ENCODE measurements at regions not wholly inside any gene's neighbourhood (a gene's known extent, or its start where the extent isn't known, plus 50 kb on each side); places are given as distances from the start of the nearest gene placed in this dataset.

DNA sequence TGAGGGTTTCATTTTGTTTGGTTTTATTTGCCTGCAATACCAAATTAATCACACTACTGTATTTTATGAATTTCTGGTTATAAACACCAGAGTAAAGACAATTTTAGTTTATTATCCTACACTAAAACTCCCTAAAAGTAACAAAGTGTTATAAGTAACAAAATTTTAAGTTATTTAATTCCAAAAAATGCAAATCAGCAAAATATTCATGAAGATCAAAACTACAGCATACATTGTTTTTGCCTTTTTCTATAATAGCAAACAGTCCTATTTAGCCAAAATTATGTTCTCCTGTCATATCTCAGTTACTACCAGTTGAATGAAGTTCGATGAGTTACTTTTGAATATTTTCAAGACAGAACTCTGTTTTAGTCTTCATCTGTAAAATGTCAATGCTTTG lies 132.7 kb upstream of the CYLC2 start:
- TF ChIP-seq, protein P1, sequence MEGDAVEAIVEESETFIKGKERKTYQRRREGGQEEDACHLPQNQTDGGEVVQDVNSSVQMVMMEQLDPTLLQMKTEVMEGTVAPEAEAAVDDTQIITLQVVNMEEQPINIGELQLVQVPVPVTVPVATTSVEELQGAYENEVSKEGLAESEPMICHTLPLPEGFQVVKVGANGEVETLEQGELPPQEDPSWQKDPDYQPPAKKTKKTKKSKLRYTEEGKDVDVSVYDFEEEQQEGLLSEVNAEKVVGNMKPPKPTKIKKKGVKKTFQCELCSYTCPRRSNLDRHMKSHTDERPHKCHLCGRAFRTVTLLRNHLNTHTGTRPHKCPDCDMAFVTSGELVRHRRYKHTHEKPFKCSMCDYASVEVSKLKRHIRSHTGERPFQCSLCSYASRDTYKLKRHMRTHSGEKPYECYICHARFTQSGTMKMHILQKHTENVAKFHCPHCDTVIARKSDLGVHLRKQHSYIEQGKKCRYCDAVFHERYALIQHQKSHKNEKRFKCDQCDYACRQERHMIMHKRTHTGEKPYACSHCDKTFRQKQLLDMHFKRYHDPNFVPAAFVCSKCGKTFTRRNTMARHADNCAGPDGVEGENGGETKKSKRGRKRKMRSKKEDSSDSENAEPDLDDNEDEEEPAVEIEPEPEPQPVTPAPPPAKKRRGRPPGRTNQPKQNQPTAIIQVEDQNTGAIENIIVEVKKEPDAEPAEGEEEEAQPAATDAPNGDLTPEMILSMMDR (IDR thresholded peaks at IDR 0.05) = no peak
- TF ChIP-seq POLR2A (IDR thresholded peaks at IDR 0.05) (no peak), POLR2AphosphoS5 (IDR thresholded peaks at IDR 0.05) (no peak)

All from upper lobe of left lung (tissue), 4 donors.